Activated CD4-positive, CD25-positive, alpha-beta regulatory T cell treated with anti-CD3 and anti-CD28 coated beads, Interleukin-2, amount 50 U/mL, for 24 hours (primary cell): ENCODE measurements at regions not wholly inside any gene's neighbourhood (a gene's known extent, or its start where the extent isn't known, plus 50 kb on each side); places are given as distances from the start of the nearest gene placed in this dataset.

ENCODE experiments used
- ATAC-seq, 2 donors: fragments of 150-1000 bp; cut with Tn5 transposase; one replicate each; pipeline ENCODE4 v1.10.0; 2021; ENCODE audit warnings: mild to moderate bottlenecking in 1 of 2, moderate library complexity in 1 of 2

DNA sequence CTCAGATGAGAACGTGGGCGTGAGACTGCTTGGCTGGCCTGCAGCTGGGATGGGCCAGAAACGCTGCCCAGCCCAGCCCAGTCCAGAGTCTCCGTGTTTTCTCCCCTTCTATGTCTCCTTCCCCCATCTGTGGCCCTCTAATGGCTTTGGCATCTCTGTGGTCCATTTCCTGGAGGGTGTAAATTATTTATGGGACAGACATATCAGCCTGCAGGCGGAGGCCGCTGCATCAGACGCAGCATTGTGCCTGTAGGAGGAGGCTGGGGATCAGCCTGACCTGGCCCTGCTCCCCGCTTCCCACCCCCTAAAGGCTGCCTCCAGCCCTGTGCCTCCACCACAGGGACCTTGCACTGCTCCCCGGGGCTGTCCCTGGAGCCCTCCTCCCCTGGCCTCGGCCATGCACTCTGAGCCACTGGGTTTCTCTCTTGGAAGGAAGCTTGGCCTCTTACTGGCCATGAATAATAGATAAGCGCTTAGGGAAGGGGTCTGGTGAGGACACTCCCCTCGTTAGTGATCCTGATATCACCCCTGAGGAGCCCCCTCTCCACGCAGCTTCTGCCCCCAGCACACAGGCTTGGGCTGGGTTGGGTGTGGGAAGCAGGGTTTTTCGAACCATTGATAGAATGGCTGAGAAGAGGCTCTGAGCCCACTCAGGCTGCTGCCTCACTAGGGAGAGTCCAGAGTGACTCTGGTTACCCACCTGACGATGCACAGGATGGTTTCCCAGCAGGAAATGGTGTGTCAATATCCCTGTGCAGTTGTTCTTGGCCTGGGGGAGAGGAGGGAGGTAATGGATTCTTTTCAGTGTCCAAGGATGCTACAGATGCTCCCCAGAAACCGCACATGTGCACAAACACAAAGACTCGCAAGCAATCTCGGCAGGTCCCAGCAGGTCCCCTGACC is 185.5 kb downstream of the MYCN start:
- ATAC-seq = no peak

DNA sequence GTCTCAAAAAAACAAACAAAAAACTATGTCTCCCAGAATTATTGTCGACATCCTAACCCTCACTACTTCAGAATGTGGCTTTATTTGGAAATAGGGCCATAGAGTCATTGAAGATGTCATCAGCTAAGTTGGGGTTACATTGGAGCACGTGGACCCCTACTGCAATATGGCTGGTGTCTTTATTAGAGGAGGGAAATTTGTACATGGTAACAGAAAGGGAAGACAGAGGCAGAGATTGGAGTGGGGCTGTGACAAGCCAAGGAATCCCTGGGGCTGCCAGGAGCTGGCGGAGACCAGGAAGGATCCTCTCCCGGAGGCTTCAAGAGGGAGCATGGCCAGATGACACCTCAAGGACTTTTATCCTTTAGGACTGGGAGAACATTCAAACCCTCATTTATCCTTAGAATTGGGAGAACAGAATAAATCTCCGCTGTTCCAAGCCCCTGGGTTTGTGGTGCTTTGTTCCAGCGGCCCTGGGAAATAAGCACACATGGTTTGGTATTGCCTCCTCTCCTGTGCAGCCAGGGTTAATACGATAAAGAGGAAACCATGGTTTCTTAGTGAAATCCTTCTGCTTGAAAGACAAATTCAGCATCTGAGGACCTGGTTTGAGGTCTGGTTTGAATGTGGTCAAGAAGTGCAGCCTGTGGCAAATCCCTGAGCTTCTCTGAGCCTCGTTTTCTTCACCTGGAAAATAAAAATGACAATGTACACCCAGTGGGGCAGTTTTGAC is 184.7 kb downstream of the MYCN start:
- no peak for ATAC-seq

- ATAC-seq = no peak
Observed at GRCh38 chr2:16123856-16124780, 183.8 kb downstream of the MYCN start.

DNA sequence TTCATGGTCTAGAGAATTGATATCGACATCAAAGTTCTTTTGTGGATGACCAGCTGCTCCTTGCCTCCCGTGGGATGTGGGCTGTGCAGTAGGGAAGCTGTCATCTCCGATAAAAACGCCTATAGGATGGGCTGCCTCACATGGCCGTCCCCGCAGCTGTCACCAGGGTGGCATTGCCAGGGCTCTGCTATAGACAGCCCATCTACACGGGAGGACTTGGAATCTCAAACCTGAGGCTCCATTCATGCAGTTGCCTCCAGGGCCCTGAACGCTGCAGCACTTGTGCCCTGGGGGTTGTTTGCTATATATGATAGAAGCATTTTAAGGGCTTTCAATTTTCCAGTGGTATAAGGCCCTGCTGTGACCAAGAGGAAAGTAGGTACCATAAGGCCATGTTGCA is 183.1 kb downstream of the MYCN start:
- ATAC-seq = no peak

- ATAC-seq = no peak
Observed at GRCh38 chr2:16122556-16122955, 182.2 kb downstream of the MYCN start.

GRCh38 chr2:16121986-16122390 is 181.6 kb downstream of the MYCN start:
- no peak for ATAC-seq

GRCh38 chr2:16121231-16121985 is 181.1 kb downstream of the MYCN start:
- ATAC-seq = no peak

DNA sequence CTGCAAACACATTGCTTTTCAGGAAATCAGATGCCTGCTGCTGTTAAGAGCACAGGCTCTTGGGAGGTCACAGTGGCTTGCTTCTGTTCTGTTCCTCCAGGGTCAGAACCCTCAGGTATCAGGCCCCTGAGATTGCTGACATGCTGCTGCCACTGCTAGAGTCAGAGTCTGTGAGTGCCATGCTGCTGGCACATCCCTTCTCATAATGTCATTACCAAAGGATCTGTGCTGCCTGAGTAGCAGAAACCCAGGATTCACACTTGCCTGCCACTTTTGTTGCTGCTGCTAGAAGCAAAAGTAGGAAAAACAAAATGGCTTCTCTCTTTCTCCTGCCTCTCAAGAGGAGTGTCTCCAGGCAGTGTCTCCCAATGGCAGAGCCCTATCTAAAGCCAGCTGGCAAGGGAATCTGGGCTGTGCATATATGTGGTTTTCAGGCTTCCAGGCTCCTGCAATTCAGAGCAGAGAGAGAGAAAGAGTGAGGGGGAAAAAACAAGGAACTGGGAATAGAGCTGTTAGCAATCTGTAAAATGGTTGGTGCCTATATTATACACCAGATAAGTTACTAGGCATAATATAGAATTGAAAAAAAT is 180.3 kb downstream of the MYCN start:
- no peak for ATAC-seq

GRCh38 chr2:16119741-16120140 is 179.4 kb downstream of the MYCN start:
- ATAC-seq = no peak

GRCh38 chr2:16118611-16119590 is 178.6 kb downstream of the MYCN start:
- no peak for ATAC-seq

DNA sequence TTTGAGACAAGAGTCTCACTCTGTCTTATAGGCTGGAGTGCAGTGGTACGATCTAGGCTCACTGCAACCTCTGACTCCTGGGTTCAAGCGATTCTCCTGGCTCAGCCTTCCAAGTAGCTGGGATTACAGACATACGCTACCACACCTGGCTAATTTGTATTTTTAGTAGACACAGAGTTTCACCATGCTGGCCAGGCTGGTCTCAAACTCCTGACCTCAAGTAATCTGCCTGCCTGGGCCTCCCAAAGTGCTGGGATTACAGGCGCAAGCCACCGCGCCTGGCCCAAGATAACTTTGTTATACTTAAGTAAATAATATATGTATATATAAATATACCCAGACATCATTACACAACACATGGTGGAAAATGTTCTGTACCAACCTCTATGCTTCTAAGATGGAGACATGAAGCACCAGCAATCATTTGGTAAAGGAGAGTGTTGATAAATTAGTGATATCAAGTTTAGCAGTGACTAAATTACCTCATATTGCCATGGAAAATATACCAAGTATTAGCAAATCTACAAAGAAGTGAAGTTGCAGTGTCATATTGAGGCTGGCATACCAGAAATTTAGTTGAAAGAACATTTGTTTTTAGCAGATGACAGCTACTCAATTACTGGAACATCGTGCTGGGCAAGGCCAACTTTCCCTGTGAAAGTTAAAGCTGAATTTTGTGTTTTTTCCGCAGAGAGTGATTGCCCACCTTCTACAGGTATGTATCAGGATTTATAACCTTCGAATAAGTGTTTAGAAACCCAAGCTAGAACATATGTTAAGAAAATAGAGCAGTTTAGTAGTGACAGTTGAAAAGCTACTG is 177.7 kb downstream of the MYCN start:
- ATAC-seq = no peak

GRCh38 chr2:16117021-16117700 is 176.8 kb downstream of the MYCN start:
- no peak for ATAC-seq

- no peak for ATAC-seq
Observed at GRCh38 chr2:16115881-16116830, 175.8 kb downstream of the MYCN start.

- ATAC-seq = no peak
Observed at GRCh38 chr2:16115291-16115690, 174.9 kb downstream of the MYCN start.

- ATAC-seq = no peak
Observed at GRCh38 chr2:16114836-16115235, 174.5 kb downstream of the MYCN start.

DNA sequence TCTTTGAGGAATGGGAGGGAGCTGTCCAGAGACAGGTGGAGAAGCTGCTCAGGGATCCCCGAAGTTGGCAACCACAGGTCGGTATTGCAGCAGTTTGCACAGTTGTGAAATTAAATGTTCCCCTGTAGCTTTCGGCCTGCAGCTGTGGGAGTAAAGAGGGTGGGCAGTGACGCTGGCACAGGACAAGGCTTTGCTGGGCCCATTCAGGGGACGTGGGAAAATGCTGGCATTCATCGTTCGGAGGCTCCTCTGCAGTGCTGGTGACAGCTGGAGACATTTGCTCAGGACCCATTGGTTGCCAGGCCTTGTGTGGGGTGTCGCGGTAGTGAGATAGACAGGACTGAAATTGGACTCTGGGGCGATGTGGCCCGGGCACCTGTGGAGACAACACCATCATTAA is 173.7 kb downstream of the MYCN start:
- ATAC-seq = no peak

DNA sequence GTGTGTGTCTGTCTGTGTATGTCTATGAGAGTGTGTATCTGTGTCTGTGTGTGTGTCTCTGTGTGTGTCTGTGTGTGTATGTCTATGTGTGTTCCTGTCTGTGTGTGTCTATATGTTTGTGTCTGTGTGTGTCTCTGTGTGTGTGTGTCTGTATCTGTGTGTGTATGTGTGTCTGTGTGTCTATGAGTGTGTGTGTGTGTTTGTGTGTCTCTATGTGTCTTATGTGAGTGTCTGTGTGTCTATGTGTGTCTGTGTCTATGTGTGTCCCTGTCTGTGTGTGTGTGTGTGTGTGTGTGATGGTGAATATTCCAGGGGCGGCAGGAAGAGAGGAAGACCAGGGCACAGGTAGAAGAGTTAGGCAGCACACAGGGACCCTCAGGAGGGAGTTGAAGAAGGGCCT is 173.2 kb downstream of the MYCN start:
- no peak for ATAC-seq
